BE2C (cell line): ENCODE measurements at regions not wholly inside any gene's neighbourhood (a gene's known extent, or its start where the extent isn't known, plus 50 kb on each side); places are given as distances from the start of the nearest gene placed in this dataset.

Source experiments
- DNase-seq: peaks from one replicate; pipeline ENCODE4 v3.0.0-alpha.2; 2020
- H3K27me3 ChIP-seq: fragments of 250-450 bp; sonication (Bioruptor Pico); 2 replicates; pipeline ENCODE4 v1.5.1; 2020; ENCODE audit warnings: mild to moderate bottlenecking
- H3K36me3 ChIP-seq: fragments of 250-450 bp; sonication (Bioruptor Pico); 2 replicates; pipeline ENCODE4 v1.5.1; 2020; ENCODE audit warnings: mild to moderate bottlenecking
- H3K4me1 ChIP-seq: fragments of 250-450 bp; sonication (Bioruptor Pico); 2 replicates; pipeline ENCODE4 v1.5.1; 2020
- H3K4me3 ChIP-seq: 2 replicates; pipeline ENCODE4 v1.5.1; 2011; ENCODE audit warnings: low read depth, low read length
- H3K9me3 ChIP-seq: fragments of 250-450 bp; sonication (Bioruptor Pico); 2 replicates; pipeline ENCODE4 v1.5.1; 2020
- CTCF ChIP-seq: IDR thresholded peaks from 2 replicates; pipeline ENCODE4 v1.5.1; 2012; ENCODE audit warnings: mild to moderate bottlenecking, low read depth, low read length

GRCh38 chr5:89123581-89123980, 240.6 kb upstream of the MEF2C start:
- H3K36me3 ChIP-seq: no peaks in the 10 kb centered on the region
- no peaks in the 10 kb centered on the region for H3K27me3 ChIP-seq
- H3K4me1 ChIP-seq: no peaks in the 10 kb centered on the region
- DNase-seq: no peak
- no peak overlapping the region for H3K4me3 ChIP-seq
- no peaks in the 10 kb centered on the region for H3K9me3 ChIP-seq
- no peak for TF ChIP-seq CTCF

- Histone ChIP-seq H3K4me1 (no peaks in the 10 kb centered on the region), H3K27me3 (no peaks in the 10 kb centered on the region), H3K36me3 (no peaks in the 10 kb centered on the region), H3K4me3 (no peak overlapping the region), H3K9me3 (no peaks in the 10 kb centered on the region)
- no peak for TF ChIP-seq CTCF
- no peak for DNase-seq
These were observed 237.7 kb upstream of the MEF2C start for GRCh38 chr5:89120719-89121118.

GRCh38 chr5:89117124-89117644, 234.2 kb upstream of the MEF2C start:
- no peak for DNase-seq
- Histone ChIP-seq H3K4me1 (no peaks in the 10 kb centered on the region), H3K4me3 (no peak overlapping the region), H3K27me3 (no peaks in the 10 kb centered on the region), H3K36me3 (no peaks in the 10 kb centered on the region), H3K9me3 (no peaks in the 10 kb centered on the region)
- no peak for TF ChIP-seq CTCF

GRCh38 chr5:89110916-89111646, 228.1 kb upstream of the MEF2C start:
- no peak for TF ChIP-seq CTCF
- H3K4me1 ChIP-seq: no peaks in the 10 kb centered on the region
- no peak overlapping the region for H3K4me3 ChIP-seq
- H3K27me3 ChIP-seq: no peaks in the 10 kb centered on the region
- DNase-seq: no peak
- no peaks in the 10 kb centered on the region for H3K36me3 ChIP-seq
- no peaks in the 10 kb centered on the region for H3K9me3 ChIP-seq

GRCh38 chr5:89106480-89106879, 223.5 kb upstream of the MEF2C start:
- Histone ChIP-seq H3K4me1 (no peaks in the 10 kb centered on the region), H3K9me3 (no peaks in the 10 kb centered on the region), H3K36me3 (no peaks in the 10 kb centered on the region), H3K4me3 (no peak overlapping the region), H3K27me3 (no peaks in the 10 kb centered on the region)
- DNase-seq: no peak
- no peak for TF ChIP-seq CTCF

- no peaks in the 10 kb centered on the region for H3K4me1 ChIP-seq
- H3K27me3 ChIP-seq: no peaks in the 10 kb centered on the region
- H3K9me3 ChIP-seq: no peaks in the 10 kb centered on the region
- no peak overlapping the region for H3K4me3 ChIP-seq
- H3K36me3 ChIP-seq: no peaks in the 10 kb centered on the region
- TF ChIP-seq CTCF: no peak
- DNase-seq: no peak
These were observed 222.9 kb upstream of the MEF2C start for GRCh38 chr5:89105836-89106235.
